ENCODE measurements at regions not wholly inside any gene's neighbourhood (a gene's known extent, or its start where the extent isn't known, plus 50 kb on each side); places are given as distances from the start of the nearest gene placed in this dataset.

- no CpG with 5 or more reads among the region's 17 CpGs for WGBS (ENCODE audit: extremely low coverage, insufficient read length, low lambda C conversion rate)
- peaks cover 2% of the 10 kb centered on the region for H3K27me3 Mint-ChIP-seq (ENCODE audit: low read depth)
Observed at GRCh38 chr2:158879229-158879903, 84.2 kb downstream of the DAPL1 start.

More at GRCh38 chr2:158879229-158879903, 84.2 kb downstream of the DAPL1 start:
- Histone ChIP-seq H2AFZ (ENCODE audit: low read length) (no peak overlapping the region), H2BK20ac (ENCODE audit: low read depth, low read length, poor library complexity, severe bottlenecking) (no peak overlapping the region), H3K23ac (ENCODE audit: insufficient read length, low read depth, low read length) (no peak overlapping the region), H4K8ac (replicated peaks; ENCODE audit: insufficient read length, low read depth, low read length) (no peak overlapping the region), H3K79me2 (ENCODE audit: insufficient read depth, low read length) (no peaks in the 10 kb centered on the region), H2AK5ac (ENCODE audit: insufficient read length, low read length) (no peak overlapping the region), H3K14ac (ENCODE audit: insufficient read depth, low read length) (no peak overlapping the region), H3K9me3 (ENCODE audit: control insufficient read depth, low read depth, low read length) (no peaks in the 10 kb centered on the region), H3K27ac (ENCODE audit: insufficient read length, low read depth, low read length) (no peak overlapping the region), H3K9ac (ENCODE audit: extremely low read depth, insufficient read length, low read length) (no peak overlapping the region), H3K4me2 (ENCODE audit: insufficient read depth, insufficient read length, low read length) (no peak overlapping the region), H3K23me2 (ENCODE audit: insufficient read length, low read depth, low read length, poor library complexity, severe bottlenecking) (no peaks in the 10 kb centered on the region), H2BK5ac (ENCODE audit: insufficient read length, low read length) (no peak overlapping the region), H3K56ac (ENCODE audit: insufficient read length, low read depth, low read length) (no peak overlapping the region), H3K4ac (ENCODE audit: low read depth, low read length) (no peak overlapping the region), H3K27me3 (ENCODE audit: insufficient read depth, low read length) (no peaks in the 10 kb centered on the region), H3T11ph (ENCODE audit: low read length) (no peak overlapping the region), H3K79me1 (ENCODE audit: insufficient read depth, low read depth, low read length, poor library complexity, severe bottlenecking) (no peaks in the 10 kb centered on the region), H3K18ac (ENCODE audit: insufficient read length, low read depth, low read length) (no peak overlapping the region), H4K20me1 (ENCODE audit: control insufficient read depth, insufficient read depth, insufficient read length) (no peaks in the 10 kb centered on the region), H2BK15ac (ENCODE audit: low read depth, low read length) (no peak overlapping the region), H4K91ac (ENCODE audit: insufficient read length, low read depth, low read length) (no peak overlapping the region), H2BK12ac (ENCODE audit: insufficient read length, low read depth, low read length) (no peak overlapping the region), H4K5ac (ENCODE audit: insufficient read length, low read depth, low read length) (no peak overlapping the region), H3K4me1 (ENCODE audit: insufficient read depth, low read length) (no peaks in the 10 kb centered on the region), H2BK120ac (ENCODE audit: low read depth, low read length, poor library complexity, severe bottlenecking) (no peak overlapping the region)
- no peak overlapping the region for H3K4me3 Mint-ChIP-seq
- H3K36me3 Mint-ChIP-seq (ENCODE audit: insufficient read depth in 1 of 3, low read depth in 3 of 3), result no peaks in the 10 kb centered on the region
- no peak for TF ChIP-seq CTCF (conservative IDR thresholded peaks at IDR 0.05)
- no peaks in the 10 kb centered on the region for H3K9me3 Mint-ChIP-seq
- DNase-seq, result no peak
- 0 out of 4 replicates have a peak, but pooled peaks cover 0 to 4% of the 10 kb centered on the region in 2 experiments for H3K4me1 Mint-ChIP-seq
- no peak overlapping the region for H3K27ac Mint-ChIP-seq
